ENCODE measurements at regions not wholly inside any gene's neighbourhood (a gene's known extent, or its start where the extent isn't known, plus 50 kb on each side); places are given as distances from the start of the nearest gene placed in this dataset.

GRCh38 chr11:92304271-92304670 lies 79.7 kb downstream of the FAT3 start:
- in situ Hi-C loops (cut with MboI; ENCODE audit: low pct_unique_long_range_greater_than_20kb, low sequenced_read_pairs, unreplicated experiment) = no loop called here
- TF ChIP-seq CTCF (IDR thresholded peaks at IDR 0.05; ENCODE audit: extremely low read depth, insufficient read depth, missing control alignments) = no peak
- DNase-seq (ENCODE audit: low spot score) = no peak

GRCh38 chr11:92306966-92307510 lies 82.4 kb downstream of the FAT3 start:
- DNase-seq (ENCODE audit: low spot score) = no peak
- TF ChIP-seq CTCF (IDR thresholded peaks at IDR 0.05; ENCODE audit: extremely low read depth, insufficient read depth, missing control alignments) = no peak
- in situ Hi-C loops (cut with MboI; ENCODE audit: low pct_unique_long_range_greater_than_20kb, low sequenced_read_pairs, unreplicated experiment) = no loop called here

- no peak for DNase-seq (ENCODE audit: low spot score)
- TF ChIP-seq CTCF (IDR thresholded peaks at IDR 0.05; ENCODE audit: extremely low read depth, insufficient read depth, missing control alignments) = no peak
- in situ Hi-C loops (cut with MboI; ENCODE audit: low pct_unique_long_range_greater_than_20kb, low sequenced_read_pairs, unreplicated experiment) = no loop called here
Measured at GRCh38 chr11:92308366-92308765, 83.7 kb downstream of the FAT3 start.

- no peak for DNase-seq (ENCODE audit: low spot score)
Measured at GRCh38 chr11:92311616-92312449, 87.2 kb downstream of the FAT3 start.

GRCh38 chr11:92313784-92314183 lies 89.2 kb downstream of the FAT3 start:
- in situ Hi-C loops (cut with MboI; ENCODE audit: low pct_unique_long_range_greater_than_20kb, low sequenced_read_pairs, unreplicated experiment) = no loop called here
- TF ChIP-seq CTCF (IDR thresholded peaks at IDR 0.05; ENCODE audit: extremely low read depth, insufficient read depth, missing control alignments) = no peak
- no peak for DNase-seq (ENCODE audit: low spot score)

More at GRCh38 chr11:92311616-92312449, 87.2 kb downstream of the FAT3 start:
- in situ Hi-C loops (cut with MboI; ENCODE audit: low pct_unique_long_range_greater_than_20kb, low sequenced_read_pairs, unreplicated experiment) = no loop called here
- no peak for TF ChIP-seq CTCF (IDR thresholded peaks at IDR 0.05; ENCODE audit: extremely low read depth, insufficient read depth, missing control alignments)

- in situ Hi-C loops (cut with MboI; ENCODE audit: low pct_unique_long_range_greater_than_20kb, low sequenced_read_pairs, unreplicated experiment) = no loop called here
Measured at GRCh38 chr11:92314499-92314898, 89.9 kb downstream of the FAT3 start.

More at GRCh38 chr11:92314499-92314898, 89.9 kb downstream of the FAT3 start:
- no peak for TF ChIP-seq CTCF (IDR thresholded peaks at IDR 0.05; ENCODE audit: extremely low read depth, insufficient read depth, missing control alignments)
- DNase-seq (ENCODE audit: low spot score) = no peak
